ENCODE measurements at regions not wholly inside any gene's neighbourhood (a gene's known extent, or its start where the extent isn't known, plus 50 kb on each side); places are given as distances from the start of the nearest gene placed in this dataset.

DNA sequence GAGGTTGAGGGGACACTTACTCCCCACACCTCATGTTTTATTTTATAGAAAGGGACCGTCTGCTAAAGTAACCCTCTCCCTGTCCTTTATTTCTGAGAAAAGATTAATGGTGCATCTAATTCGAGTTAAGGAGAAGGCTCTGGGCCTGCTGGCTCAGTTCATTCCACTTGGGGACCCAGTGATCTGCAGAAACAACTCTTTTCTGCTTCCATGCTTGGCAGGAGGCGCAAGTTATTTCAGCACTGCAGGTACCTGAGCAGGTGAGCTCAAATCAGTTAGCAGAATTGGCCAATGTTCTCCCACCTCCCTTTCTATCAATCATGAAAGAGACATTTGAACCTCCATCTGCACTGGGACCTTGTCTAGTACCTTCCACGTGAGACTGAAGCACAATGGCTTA, 396.1 kb downstream of the SFMBT2 start:
- intact Hi-C loops (cut with DNase I): no loop called here
- H3K36me3 ChIP-seq: no peaks in the 10 kb centered on the region
- no peak for DNase-seq (ENCODE audit: extremely low spot score in 2 of 2)
- H3K27ac ChIP-seq: no peak overlapping the region
- TF ChIP-seq POLR2A (IDR thresholded peaks at IDR 0.05): no peak
- TF ChIP-seq, protein P1, sequence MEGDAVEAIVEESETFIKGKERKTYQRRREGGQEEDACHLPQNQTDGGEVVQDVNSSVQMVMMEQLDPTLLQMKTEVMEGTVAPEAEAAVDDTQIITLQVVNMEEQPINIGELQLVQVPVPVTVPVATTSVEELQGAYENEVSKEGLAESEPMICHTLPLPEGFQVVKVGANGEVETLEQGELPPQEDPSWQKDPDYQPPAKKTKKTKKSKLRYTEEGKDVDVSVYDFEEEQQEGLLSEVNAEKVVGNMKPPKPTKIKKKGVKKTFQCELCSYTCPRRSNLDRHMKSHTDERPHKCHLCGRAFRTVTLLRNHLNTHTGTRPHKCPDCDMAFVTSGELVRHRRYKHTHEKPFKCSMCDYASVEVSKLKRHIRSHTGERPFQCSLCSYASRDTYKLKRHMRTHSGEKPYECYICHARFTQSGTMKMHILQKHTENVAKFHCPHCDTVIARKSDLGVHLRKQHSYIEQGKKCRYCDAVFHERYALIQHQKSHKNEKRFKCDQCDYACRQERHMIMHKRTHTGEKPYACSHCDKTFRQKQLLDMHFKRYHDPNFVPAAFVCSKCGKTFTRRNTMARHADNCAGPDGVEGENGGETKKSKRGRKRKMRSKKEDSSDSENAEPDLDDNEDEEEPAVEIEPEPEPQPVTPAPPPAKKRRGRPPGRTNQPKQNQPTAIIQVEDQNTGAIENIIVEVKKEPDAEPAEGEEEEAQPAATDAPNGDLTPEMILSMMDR (IDR thresholded peaks at IDR 0.05): no peak
- no peak for TF ChIP-seq POLR2AphosphoS5 (IDR thresholded peaks at IDR 0.05; ENCODE audit: insufficient read depth in 1 of 2, low read depth in 1 of 2)
- H3K27me3 ChIP-seq: no peaks in the 10 kb centered on the region
- no peak overlapping the region for H3K4me3 ChIP-seq
- no peaks in the 10 kb centered on the region for H3K9me3 ChIP-seq
- no peaks in the 10 kb centered on the region for H3K4me1 ChIP-seq

DNA sequence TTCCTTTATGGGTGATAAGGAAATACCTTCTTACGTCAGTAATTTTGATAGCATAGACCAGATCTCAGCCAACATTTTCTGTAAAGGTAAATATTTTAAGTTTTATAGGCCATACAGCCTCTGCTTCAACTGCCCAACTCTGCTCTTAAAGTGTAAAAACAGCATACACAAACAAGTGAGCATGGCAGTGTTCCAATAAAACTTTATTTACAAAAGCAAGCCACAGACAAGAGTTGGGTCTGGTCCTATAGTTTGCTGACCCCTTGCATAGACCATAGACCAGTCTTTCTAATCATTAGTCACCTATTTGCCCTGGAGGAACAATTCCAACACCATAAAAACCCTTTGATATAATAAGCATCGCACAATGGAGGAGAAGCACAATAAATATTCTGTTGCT, 398.8 kb downstream of the SFMBT2 start:
- Histone ChIP-seq H3K9me3 (no peaks in the 10 kb centered on the region), H3K36me3 (no peaks in the 10 kb centered on the region), H3K4me1 (no peaks in the 10 kb centered on the region), H3K27ac (no peak overlapping the region), H3K4me3 (no peak overlapping the region), H3K27me3 (no peaks in the 10 kb centered on the region)
- TF ChIP-seq, protein P1 (IDR thresholded peaks at IDR 0.05): no peak
- TF ChIP-seq POLR2A (IDR thresholded peaks at IDR 0.05): no peak
- TF ChIP-seq POLR2AphosphoS5 (IDR thresholded peaks at IDR 0.05; ENCODE audit: insufficient read depth in 1 of 2, low read depth in 1 of 2): no peak
- intact Hi-C loops (cut with DNase I): no loop called here
- DNase-seq (ENCODE audit: extremely low spot score in 2 of 2): no peak

DNA sequence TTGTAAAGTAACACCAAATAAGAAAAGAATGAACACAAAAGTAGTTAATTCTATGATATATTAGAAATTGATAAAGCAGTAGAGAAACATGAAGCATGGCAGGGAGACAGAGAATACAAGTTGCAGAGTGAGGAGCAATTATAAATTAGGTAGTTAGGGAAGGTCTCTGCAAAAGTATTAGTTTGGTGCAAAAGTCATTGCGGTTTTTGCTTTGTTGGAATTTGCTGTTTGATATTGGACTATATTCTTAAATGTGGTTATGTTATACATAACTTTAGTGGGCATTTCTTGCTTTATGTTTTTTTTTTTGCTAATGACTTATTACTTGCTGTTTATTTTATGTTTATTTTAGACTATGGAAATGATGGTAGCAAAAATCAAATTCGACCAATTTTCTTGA, 402.2 kb downstream of the SFMBT2 start:
- intact Hi-C loops (cut with DNase I): no loop called here
- no peaks in the 10 kb centered on the region for H3K36me3 ChIP-seq
- H3K27ac ChIP-seq: no peak overlapping the region
- no peaks in the 10 kb centered on the region for H3K4me1 ChIP-seq
- no peaks in the 10 kb centered on the region for H3K9me3 ChIP-seq
- no peak overlapping the region for H3K4me3 ChIP-seq
- no peak for TF ChIP-seq POLR2AphosphoS5 (IDR thresholded peaks at IDR 0.05; ENCODE audit: insufficient read depth in 1 of 2, low read depth in 1 of 2)
- TF ChIP-seq, protein P1 (IDR thresholded peaks at IDR 0.05): no peak
- TF ChIP-seq POLR2A (IDR thresholded peaks at IDR 0.05): no peak
- DNase-seq (ENCODE audit: extremely low spot score in 2 of 2): no peak
- no peaks in the 10 kb centered on the region for H3K27me3 ChIP-seq

DNA sequence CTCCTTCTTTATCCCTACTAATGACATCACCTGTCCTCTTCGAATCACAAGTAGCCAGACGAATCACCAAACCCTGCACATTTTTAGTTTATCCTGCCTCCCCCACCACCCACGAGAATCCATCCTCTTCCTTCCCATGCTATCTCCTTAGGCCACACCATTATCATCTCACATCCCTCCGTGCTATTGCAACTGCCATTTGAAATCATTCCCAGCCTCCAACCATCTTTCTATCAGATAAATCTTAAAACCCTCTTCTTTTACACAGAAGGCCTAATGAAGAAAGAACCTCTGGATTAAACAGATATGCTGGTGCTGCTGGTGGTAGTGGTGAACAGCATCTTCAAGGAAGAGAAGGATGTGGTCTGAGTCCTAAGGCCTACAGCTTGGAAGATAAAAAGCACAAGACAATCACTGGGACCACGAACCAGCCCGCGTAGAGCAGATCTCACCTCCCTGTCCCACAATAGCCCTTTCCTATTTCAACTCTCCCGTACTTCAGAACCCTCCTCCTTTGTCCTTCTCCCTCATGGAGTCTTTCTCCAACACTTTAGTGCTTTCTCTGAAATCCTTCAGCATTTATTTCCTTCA, 403.1 kb downstream of the SFMBT2 start:
- no peak overlapping the region for H3K27ac ChIP-seq
- intact Hi-C loops (cut with DNase I): no loop called here

DNA sequence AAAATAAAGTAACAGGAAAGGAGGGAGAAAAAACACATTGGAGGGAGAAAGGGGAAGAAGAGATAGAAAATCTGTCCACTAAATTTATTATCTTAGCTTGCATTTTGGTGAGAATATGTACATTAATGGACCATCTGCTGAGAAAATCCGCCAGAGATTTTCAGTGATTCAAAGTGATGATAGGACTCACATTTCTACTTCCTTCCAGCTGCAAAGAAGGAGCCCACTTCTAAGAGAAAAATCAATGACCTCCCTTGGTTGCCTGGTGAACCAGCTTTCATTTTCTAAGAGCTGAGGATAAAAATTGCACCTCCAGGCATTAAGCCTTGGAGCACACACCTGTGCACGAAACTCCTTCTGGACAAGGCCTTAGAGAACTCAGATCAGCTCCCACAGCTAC, 404.3 kb downstream of the SFMBT2 start:
- Histone ChIP-seq H3K27me3 (no peaks in the 10 kb centered on the region), H3K27ac (no peak overlapping the region), H3K4me3 (no peak overlapping the region), H3K36me3 (no peaks in the 10 kb centered on the region), H3K4me1 (no peaks in the 10 kb centered on the region), H3K9me3 (no peaks in the 10 kb centered on the region)
- DNase-seq (ENCODE audit: extremely low spot score in 2 of 2): no peak
- TF ChIP-seq, protein P1 (IDR thresholded peaks at IDR 0.05): no peak
- TF ChIP-seq POLR2AphosphoS5 (IDR thresholded peaks at IDR 0.05; ENCODE audit: insufficient read depth in 1 of 2, low read depth in 1 of 2) (no peak), POLR2A (IDR thresholded peaks at IDR 0.05) (no peak)
- intact Hi-C loops (cut with DNase I): no loop called here

More for the DNA sequence above, 403.1 kb downstream of the SFMBT2 start:
- no peak for DNase-seq (ENCODE audit: extremely low spot score in 2 of 2)
- no peaks in the 10 kb centered on the region for H3K4me1 ChIP-seq
- H3K9me3 ChIP-seq: no peaks in the 10 kb centered on the region
- TF ChIP-seq POLR2A (IDR thresholded peaks at IDR 0.05) (no peak), POLR2AphosphoS5 (IDR thresholded peaks at IDR 0.05; ENCODE audit: insufficient read depth in 1 of 2, low read depth in 1 of 2) (no peak)
- TF ChIP-seq, protein P1 (IDR thresholded peaks at IDR 0.05): no peak
- no peaks in the 10 kb centered on the region for H3K27me3 ChIP-seq
- H3K4me3 ChIP-seq: no peak overlapping the region
- no peaks in the 10 kb centered on the region for H3K36me3 ChIP-seq

All from vagina (tissue), 2 donors.